ENCODE measurements at regions not wholly inside any gene's neighbourhood (a gene's known extent, or its start where the extent isn't known, plus 50 kb on each side); places are given as distances from the start of the nearest gene placed in this dataset.

GRCh38 chr13:82758044-82758443, 1124.2 kb downstream of the SLITRK1 start:
- H3K9me3 ChIP-seq: peaks cover 32% of the 10 kb centered on the region

GRCh38 chr13:82751206-82751605, 1131.1 kb downstream of the SLITRK1 start:
- intact Hi-C loops (cut with DNase I, micrococcal nuclease): no loop called here
- Histone ChIP-seq H3K4me1 (ENCODE audit: low read depth) (no peaks in the 10 kb centered on the region), H3K4me3 (no peak overlapping the region), H3K36me3 (ENCODE audit: low read depth) (no peaks in the 10 kb centered on the region), H3K9me3 (peaks cover 7% of the 10 kb centered on the region)
- TF ChIP-seq CTCF (IDR thresholded peaks at IDR 0.05): no peak
- ATAC-seq (no peak), DNase-seq (no peak)

More at GRCh38 chr13:82758044-82758443, 1124.2 kb downstream of the SLITRK1 start:
- TF ChIP-seq CTCF (IDR thresholded peaks at IDR 0.05): no peak
- DNase-seq: no peak
- no peak for ATAC-seq
- H3K36me3 ChIP-seq (ENCODE audit: low read depth): no peaks in the 10 kb centered on the region
- no peak overlapping the region for H3K4me3 ChIP-seq
- intact Hi-C loops (cut with DNase I, micrococcal nuclease): no loop called here
- no peaks in the 10 kb centered on the region for H3K4me1 ChIP-seq (ENCODE audit: low read depth)

- no peak for TF ChIP-seq CTCF (IDR thresholded peaks at IDR 0.05)
- no peak for ATAC-seq
- DNase-seq: no peak
- H3K9me3 ChIP-seq: peaks cover 10% of the 10 kb centered on the region
- no peak overlapping the region for H3K4me3 ChIP-seq
- no peaks in the 10 kb centered on the region for H3K36me3 ChIP-seq (ENCODE audit: low read depth)
- intact Hi-C loops (cut with DNase I, micrococcal nuclease): no loop called here
- H3K4me1 ChIP-seq (ENCODE audit: low read depth): no peaks in the 10 kb centered on the region
These were observed 1132.7 kb downstream of the SLITRK1 start for GRCh38 chr13:82749551-82749950.

GRCh38 chr13:82747958-82748357, 1134.3 kb downstream of the SLITRK1 start:
- Histone ChIP-seq H3K9me3 (peaks cover 10% of the 10 kb centered on the region), H3K4me1 (ENCODE audit: low read depth) (no peaks in the 10 kb centered on the region), H3K4me3 (no peak overlapping the region), H3K36me3 (ENCODE audit: low read depth) (no peaks in the 10 kb centered on the region)
- no peak for TF ChIP-seq CTCF (IDR thresholded peaks at IDR 0.05)
- intact Hi-C loops (cut with DNase I, micrococcal nuclease): no loop called here
- ATAC-seq: no peak
- DNase-seq: no peak

GRCh38 chr13:82747291-82747690, 1135.0 kb downstream of the SLITRK1 start:
- no peak for ATAC-seq
- intact Hi-C loops (cut with DNase I, micrococcal nuclease): no loop called here
- TF ChIP-seq CTCF (IDR thresholded peaks at IDR 0.05): no peak

GRCh38 chr13:82740442-82740841, 1141.8 kb downstream of the SLITRK1 start:
- no peak for DNase-seq
- no peaks in the 10 kb centered on the region for H3K36me3 ChIP-seq (ENCODE audit: low read depth)
- intact Hi-C loops (cut with DNase I, micrococcal nuclease): no loop called here
- H3K4me3 ChIP-seq: no peak overlapping the region
- H3K4me1 ChIP-seq (ENCODE audit: low read depth): no peaks in the 10 kb centered on the region
- peaks cover 38% of the 10 kb centered on the region for H3K9me3 ChIP-seq
- no peak for TF ChIP-seq CTCF (IDR thresholded peaks at IDR 0.05)
- no peak for ATAC-seq

More at GRCh38 chr13:82747291-82747690, 1135.0 kb downstream of the SLITRK1 start:
- Histone ChIP-seq H3K36me3 (ENCODE audit: low read depth) (no peaks in the 10 kb centered on the region), H3K9me3 (peaks cover 10% of the 10 kb centered on the region), H3K4me1 (ENCODE audit: low read depth) (no peaks in the 10 kb centered on the region), H3K4me3 (no peak overlapping the region)
- DNase-seq: no peak

All from mucosa of descending colon (tissue), 3 donors.